Dedifferentiated amniotic fluid mesenchymal stem cell (primary cell): ENCODE measurements at regions not wholly inside any gene's neighbourhood (a gene's known extent, or its start where the extent isn't known, plus 50 kb on each side); places are given as distances from the start of the nearest gene placed in this dataset.

Experiments used
- DNase-seq: peaks from one replicate; pipeline ENCODE4 v3.0.0-alpha.2; 2016; ENCODE audit errors: extremely low spot score

DNA sequence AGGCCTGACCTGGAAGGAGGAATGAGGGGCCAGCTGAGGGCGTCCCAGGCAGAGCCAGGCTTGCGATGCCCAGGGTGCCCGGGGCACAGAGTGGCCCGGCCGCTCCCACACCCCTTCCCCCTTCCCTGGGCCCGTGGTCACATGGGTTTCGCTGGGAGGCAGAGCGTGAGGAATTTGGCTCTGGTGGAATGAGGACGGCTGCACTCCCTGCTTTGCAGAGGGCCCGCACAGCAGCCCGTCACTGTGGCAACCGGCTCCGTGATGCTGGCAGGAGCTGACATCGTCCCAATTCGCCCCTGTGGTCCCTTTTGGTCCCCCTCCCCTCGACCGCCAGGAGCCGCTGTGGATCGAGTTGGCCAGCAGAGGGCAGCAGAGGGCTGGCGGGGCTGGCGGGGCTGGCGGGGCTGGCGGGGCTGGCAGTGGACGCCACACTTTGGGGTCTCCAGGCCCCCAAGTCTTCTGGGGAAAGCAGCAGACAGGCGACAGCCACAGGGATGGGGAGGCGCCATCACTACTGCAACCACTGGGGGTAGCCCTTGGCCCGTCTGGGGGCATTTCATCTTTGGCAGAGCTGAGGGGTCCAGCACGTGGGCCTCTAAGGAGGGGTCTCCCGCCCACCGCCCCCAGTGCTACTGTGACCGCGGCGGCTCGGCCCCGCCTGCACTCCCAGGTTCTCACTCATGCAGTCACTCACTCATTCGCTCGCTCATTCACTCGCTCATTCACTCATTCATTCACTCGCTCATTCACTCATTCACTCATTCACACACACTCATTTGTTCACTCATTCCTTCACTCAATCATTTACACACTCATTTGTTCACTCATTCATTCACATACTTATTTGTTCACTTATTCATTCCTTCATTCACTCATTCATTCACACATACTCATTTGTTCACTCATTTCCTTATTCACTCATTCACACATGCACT lies 49.7 kb upstream of the BHLHE23 start:
- no peak for DNase-seq
